UCSD-AML1 (cell line): ENCODE measurements at regions not wholly inside any gene's neighbourhood (a gene's known extent, or its start where the extent isn't known, plus 50 kb on each side); places are given as distances from the start of the nearest gene placed in this dataset.

ENCODE experiments used
- DNase-seq: peaks from one replicate; lab custom pipeline; 2025; ENCODE audit not compliant: unreplicated experiment; lab: John Stamatoyannopoulos, UW

DNA sequence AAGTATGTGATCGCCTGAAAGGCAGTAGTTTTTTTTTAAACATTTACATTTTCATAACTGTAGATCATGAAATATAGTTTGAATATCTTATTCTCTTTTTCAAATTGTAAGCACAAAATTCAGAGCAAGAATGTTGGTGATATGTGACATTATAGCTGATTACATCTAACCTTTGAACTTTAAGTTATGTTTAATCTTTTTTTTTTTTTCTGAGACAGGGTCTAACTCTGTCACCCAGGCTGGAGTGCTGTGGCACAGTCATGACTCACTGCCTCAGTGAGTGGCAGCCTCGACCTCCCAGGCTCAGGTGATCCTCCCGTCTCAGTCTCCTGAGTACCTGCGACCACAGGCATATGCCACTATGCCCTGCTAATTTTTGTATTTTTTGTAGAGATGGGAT lies 278.7 kb upstream of the NEBL start:
- DNase-seq = no peak

DNA sequence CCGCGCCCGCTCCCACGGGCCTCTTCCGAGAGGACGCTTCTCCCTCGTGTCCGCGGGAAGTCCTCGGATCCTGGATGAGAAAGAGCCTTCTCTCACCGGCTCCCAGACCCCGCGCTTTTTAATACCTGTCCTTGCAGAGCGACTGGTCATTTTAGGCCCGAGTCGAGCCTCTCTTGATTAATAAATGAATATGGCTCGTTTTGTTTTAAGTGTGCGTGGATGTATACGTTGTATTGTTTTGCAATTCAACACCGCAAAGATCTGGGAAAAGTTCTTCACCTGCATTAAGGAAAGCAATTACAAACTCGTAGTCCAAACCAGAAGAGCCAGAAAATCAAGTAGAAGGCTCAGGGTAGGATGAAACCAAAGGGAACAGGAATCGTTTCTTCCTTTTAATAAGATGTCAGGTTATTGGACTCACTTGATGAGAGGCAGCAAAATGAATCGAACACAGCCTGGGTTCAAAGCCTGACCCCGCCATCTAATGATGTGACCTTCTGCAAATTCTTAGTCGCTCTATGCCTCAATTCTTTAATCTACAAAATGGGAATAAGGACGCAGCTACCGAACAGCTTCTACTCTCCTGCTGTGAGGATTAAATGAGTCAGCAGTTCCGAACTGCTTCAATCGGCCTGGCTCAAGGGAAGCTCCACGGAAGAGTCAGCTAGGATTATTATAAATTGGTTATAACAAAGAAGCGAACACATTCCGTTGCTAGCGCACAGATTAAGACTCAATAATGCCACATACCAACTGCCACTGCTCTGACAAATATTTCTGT lies 277.8 kb upstream of the NEBL start:
- no peak for DNase-seq

DNA sequence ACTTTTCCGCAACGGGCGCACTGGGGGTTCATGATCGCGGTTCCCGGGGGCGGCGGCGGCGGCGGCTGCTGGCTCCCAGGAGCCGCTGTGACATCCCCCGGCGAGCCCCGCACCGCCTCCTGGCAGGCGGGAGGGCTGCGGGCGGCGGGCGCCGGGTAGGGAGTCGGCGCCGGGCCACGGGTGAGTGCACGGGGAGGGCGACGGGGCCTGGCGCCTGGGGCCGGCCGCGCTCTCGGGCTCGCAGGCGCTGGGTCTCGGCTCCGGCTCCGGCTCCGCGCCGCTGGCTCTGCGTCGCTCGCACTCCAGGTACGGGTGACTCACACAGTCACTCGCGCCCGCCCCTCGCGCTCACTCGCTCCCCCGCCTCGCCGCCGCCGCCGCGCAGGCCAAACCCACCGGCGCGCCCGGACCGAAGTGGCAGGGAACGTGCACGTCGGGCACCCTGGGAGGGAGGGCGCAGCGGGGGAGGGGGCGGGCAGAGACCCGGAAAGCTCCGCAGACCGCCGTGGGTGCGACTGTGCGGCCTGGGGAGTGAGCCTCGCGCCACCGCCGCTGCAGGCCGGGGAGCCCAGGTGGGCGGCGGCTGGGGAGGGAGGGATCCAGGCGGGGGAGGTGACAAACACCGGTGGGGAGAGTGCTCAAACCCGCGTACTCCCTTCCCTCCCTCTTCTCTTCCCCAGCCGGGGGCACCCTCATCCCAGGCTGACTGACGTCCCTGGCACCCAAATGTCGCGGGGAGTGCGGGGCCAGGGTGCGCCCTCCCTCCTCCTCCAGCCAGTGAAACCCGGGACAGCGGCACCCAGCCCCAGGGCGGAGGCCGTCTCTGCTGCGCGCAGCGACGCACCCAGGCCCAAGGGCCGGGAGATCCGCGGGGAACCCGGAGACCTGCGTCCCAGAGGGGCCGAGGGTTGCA lies 276.9 kb upstream of the NEBL start:
- no peak for DNase-seq

- no peak for DNase-seq
Observed at GRCh38 chr10:21172930-21173801, 276.1 kb upstream of the NEBL start.

- DNase-seq = no peak
Observed at GRCh38 chr10:21172542-21172929, 275.4 kb upstream of the NEBL start.

GRCh38 chr10:21171936-21172541 lies 274.9 kb upstream of the NEBL start:
- DNase-seq = no peak

GRCh38 chr10:21171197-21171935 lies 274.3 kb upstream of the NEBL start:
- no peak for DNase-seq

GRCh38 chr10:21170216-21170615 lies 273.1 kb upstream of the NEBL start:
- no peak for DNase-seq

GRCh38 chr10:21169271-21169670 lies 272.2 kb upstream of the NEBL start:
- no peak for DNase-seq

DNA sequence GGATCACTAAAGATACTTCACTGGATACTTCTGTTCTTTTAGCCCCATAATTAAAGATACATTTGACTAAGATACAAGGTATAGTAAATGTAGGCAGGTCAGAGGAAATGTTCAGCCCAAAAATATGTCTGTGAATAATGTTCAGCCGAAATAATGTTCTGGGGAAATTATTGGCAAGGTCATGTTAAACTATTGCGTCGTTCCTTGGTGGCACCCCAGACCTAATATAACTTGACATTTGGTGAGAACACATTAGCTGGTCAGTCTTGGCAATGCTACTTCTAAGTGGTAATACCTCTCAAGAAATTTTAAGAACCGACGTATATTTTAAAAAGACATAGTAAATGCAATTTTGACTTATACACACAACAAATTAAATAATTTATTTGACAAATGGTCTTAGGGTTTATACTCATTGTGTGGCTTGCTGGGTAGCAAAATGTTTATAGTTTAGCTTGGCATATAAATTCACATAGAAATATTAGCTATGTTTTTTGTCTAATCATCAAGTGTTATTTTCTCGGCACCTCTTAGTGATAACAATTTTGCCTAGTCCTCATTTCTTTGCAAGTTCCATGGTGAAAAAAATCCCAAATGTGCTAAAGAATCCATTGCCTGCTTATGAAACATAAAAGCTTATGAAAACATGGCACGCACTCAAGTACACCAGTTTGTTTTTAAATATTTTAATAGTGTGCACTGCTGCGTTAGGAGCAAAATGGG lies 270.3 kb upstream of the NEBL start:
- no peak for DNase-seq

DNA sequence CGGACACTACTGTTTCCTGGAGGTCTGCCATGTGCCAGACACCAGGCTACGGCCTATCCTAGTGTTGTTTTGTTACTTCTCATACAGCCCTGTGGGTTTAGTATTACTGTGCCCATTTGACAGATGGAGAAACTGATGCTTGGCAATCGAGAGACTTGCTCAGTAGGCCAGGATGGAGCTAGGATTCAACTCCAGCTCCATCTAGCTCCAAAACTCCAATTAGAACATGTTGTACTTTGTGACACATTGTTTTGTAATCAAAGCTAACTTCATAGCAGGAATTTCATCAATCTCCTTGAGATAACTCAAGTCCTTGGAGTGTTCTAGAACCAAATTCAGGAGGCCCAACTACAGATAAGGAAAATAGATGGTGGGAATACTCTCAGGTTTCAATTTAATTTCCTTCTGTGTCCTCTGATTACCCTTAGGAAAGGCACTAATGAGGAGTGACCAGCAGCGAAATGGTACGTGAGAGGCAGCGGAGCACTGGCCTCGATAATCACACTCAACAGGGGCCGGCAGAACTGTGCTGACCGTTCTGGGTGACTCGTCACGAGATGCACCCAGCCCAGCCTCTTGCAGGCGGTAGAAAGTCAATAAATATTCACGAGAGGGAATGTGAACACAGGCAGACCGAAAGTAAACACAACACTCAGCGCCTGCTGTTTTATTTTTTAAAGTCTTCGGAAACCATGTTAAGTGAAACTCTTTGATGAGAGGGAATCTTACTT lies 269.6 kb upstream of the NEBL start:
- DNase-seq = no peak

DNA sequence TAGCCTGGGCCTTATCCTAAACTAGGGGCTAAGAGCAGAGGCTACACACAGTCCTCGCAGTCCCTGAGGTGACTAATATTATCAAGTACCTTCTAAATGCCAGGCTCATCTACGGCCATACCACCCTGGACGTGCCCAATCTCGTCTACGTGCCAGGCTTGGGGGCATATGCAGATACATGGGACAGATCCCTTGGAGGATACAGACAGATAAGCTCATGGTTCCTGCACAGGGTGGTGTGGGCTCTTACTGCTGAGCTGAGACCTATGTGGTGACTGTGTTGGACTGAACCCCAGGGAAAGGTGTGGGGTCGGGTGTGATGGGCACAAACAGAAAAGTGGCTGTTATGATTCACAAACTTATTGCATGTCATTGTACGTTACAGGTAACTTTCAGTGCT lies 268.4 kb upstream of the NEBL start:
- DNase-seq = no peak

GRCh38 chr10:21164687-21165086 lies 267.6 kb upstream of the NEBL start:
- no peak for DNase-seq

DNA sequence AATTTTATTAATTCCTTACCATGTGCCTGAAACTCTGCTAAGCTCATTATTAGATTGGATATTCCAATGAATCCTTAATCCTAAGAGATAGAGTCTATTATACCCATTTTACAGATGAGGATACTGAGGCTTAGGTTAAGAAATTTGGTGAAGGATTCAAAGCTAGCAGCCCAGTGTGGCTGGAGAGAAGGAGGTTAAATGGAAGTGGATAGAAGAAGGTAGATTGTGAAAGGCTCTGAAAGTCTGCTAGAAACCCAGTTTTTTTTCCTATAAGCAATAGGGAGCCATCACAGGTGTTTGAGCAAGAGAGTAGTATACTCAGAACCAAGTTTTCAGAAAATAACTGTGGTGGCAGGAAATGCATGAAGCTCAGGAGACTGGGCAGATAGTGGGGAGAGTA lies 265.8 kb upstream of the NEBL start:
- no peak for DNase-seq

DNA sequence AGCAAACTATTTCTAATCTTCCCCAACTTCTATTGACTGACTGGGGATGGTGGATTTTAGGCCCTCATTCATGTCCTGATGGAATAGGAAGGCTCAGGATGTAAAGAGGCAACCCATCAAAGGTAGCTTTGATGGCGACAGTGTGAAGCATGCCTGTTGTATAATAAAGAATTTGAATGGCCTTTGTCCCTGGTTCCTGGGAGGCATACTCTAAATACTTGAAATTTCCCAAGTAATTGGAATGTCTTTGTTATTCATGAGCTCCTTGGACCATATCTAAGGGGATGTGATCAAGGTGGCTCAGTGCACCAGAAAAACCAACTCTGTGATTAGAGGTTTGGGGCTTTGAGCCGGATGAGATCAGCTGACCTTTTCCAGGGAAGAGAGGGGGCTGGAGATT lies 264.5 kb upstream of the NEBL start:
- no peak for DNase-seq

- DNase-seq = no peak
Observed at GRCh38 chr10:21161090-21161625, 264.0 kb upstream of the NEBL start.

- no peak for DNase-seq
Observed at GRCh38 chr10:21160116-21160515, 263.0 kb upstream of the NEBL start.

GRCh38 chr10:21159669-21160068 lies 262.6 kb upstream of the NEBL start:
- no peak for DNase-seq

DNA sequence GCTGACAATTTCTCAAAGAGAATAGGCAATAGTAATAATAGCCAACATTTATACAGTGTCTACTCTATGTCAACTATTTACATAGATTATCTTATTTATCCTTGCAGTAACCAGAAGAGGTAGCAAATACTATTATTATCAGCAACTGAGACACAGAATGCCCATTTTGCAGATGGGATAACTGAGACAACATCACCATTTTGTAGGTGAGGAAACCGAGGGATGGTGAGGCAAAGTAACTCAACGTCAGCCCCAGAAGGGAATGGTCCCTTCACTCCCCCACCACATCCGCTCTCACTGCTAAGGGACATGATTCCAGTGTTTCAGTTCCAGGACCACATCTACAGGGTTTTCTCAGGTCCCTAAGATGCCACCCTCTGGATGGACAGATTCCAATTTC lies 261.2 kb upstream of the NEBL start:
- DNase-seq = no peak
